Smooth muscle cell (in vitro differentiated cells): ENCODE measurements at regions not wholly inside any gene's neighbourhood (a gene's known extent, or its start where the extent isn't known, plus 50 kb on each side); places are given as distances from the start of the nearest gene placed in this dataset.
A peak's percentile ranks its signal among the peaks of the same experiment; 100 is the strongest.

Experiments
- DNase-seq: peaks from one replicate; lab custom pipeline; 2025; ENCODE audit not compliant: unreplicated experiment; lab: John Stamatoyannopoulos, UW
- H2AFZ ChIP-seq: fragments of 200-600 bp; sonication (generic); 2 replicates; pipeline ENCODE4 v1.6.0; 2016; ENCODE audit warnings: antibody characterized with exemption, low read depth, mild to moderate bottlenecking
- H3F3A ChIP-seq: fragments of 200-600 bp; sonication (generic); 2 replicates; pipeline ENCODE4 v1.6.0; 2017; ENCODE audit warnings: antibody characterized with exemption, low read depth
- H3K27ac ChIP-seq: fragments of 200-600 bp; sonication (generic); 2 replicates; pipeline ENCODE4 v1.5.1; 2016; ENCODE audit warnings: low read depth, mild to moderate bottlenecking
- H3K27me3 ChIP-seq: fragments of 200-600 bp; sonication (generic); 2 replicates; pipeline ENCODE4 v1.6.1; 2016; ENCODE audit warnings: low read depth, mild to moderate bottlenecking
- H3K36me3 ChIP-seq: fragments of 200-600 bp; sonication (generic); 2 replicates; pipeline ENCODE4 v1.5.1; 2016; ENCODE audit warnings: low read depth
- H3K4me1 ChIP-seq: fragments of 200-600 bp; sonication (generic); 2 replicates; pipeline ENCODE4 v1.5.1; 2016; ENCODE audit warnings: low read depth
- H3K4me2 ChIP-seq: fragments of 200-600 bp; sonication (generic); 2 replicates; pipeline ENCODE4 v1.6.0; 2016; ENCODE audit warnings: mild to moderate bottlenecking
- H3K4me3 ChIP-seq: fragments of 200-600 bp; sonication (generic); 2 replicates; pipeline ENCODE4 v1.5.1; 2016; ENCODE audit warnings: mild to moderate bottlenecking
- H3K79me2 ChIP-seq: fragments of 200-600 bp; sonication (generic); 2 replicates; pipeline ENCODE4 v1.6.0; 2016; ENCODE audit warnings: low read depth, mild to moderate bottlenecking
- H3K9ac ChIP-seq: fragments of 200-600 bp; sonication (generic); 2 replicates; pipeline ENCODE4 v1.6.0; 2016; ENCODE audit warnings: low read depth
- H3K9me3 ChIP-seq: fragments of 200-600 bp; sonication (generic); replicated peaks from 2 replicates; pipeline ENCODE4 v1.5.1; 2016; ENCODE audit warnings: low read depth
- H4K20me1 ChIP-seq: fragments of 200-600 bp; sonication (generic); 2 replicates; pipeline ENCODE4 v1.6.0; 2016; ENCODE audit warnings: low read depth
- CTCF ChIP-seq: fragments of 200-600 bp; sonication (generic); IDR thresholded peaks from 2 replicates; pipeline ENCODE4 v1.5.1; 2017; ENCODE audit warnings: borderline replicate concordance, mild to moderate bottlenecking, antibody characterized with exemption; ENCODE audit not compliant: insufficient read depth, poor library complexity, severe bottlenecking
- WGBS: methylation state at CpG from one replicate; pipeline ENCODE4 v1.1.7; 2016; ENCODE audit warnings: low lambda C conversion rate; 5-methylcytosine and 5-hydroxymethylcytosine counted together

GRCh38 chr4:114267976-114268375, 288.5 kb upstream of the ARSJ start:
- 84% methylated on average over 1 of the region's 1 CpG for WGBS

GRCh38 chr4:114271031-114271430, 291.6 kb upstream of the ARSJ start:
- H3K27ac ChIP-seq = peak overlapping the region; percentile 74
- no peaks in the 10 kb centered on the region for H3K27me3 ChIP-seq
- H3K4me1 ChIP-seq = no peaks in the 10 kb centered on the region
- no peak overlapping the region for H3K4me3 ChIP-seq
- H3K36me3 ChIP-seq = no peaks in the 10 kb centered on the region
- no peak for DNase-seq
- no peaks in the 10 kb centered on the region for H4K20me1 ChIP-seq
- no peaks in the 10 kb centered on the region for H3K79me2 ChIP-seq
- H2AFZ ChIP-seq = peak overlapping the region; percentile 20
- no peaks in the 10 kb centered on the region for H3F3A ChIP-seq
- TF ChIP-seq CTCF = no peak
- H3K9ac ChIP-seq = no peak overlapping the region
- H3K9me3 ChIP-seq = no peaks in the 10 kb centered on the region
- no peak overlapping the region for H3K4me2 ChIP-seq

More at GRCh38 chr4:114267976-114268375, 288.5 kb upstream of the ARSJ start:
- H3K9me3 ChIP-seq = no peaks in the 10 kb centered on the region
- H3K27me3 ChIP-seq = no peaks in the 10 kb centered on the region
- no peaks in the 10 kb centered on the region for H3K36me3 ChIP-seq
- H3K27ac ChIP-seq = no peak overlapping the region
- no peak overlapping the region for H3K4me2 ChIP-seq
- no peak for TF ChIP-seq CTCF
- H3K4me1 ChIP-seq = no peaks in the 10 kb centered on the region
- no peak for DNase-seq
- no peak overlapping the region for H3K4me3 ChIP-seq
- H3K79me2 ChIP-seq = no peaks in the 10 kb centered on the region
- no peaks in the 10 kb centered on the region for H4K20me1 ChIP-seq
- H2AFZ ChIP-seq = no peak overlapping the region
- no peaks in the 10 kb centered on the region for H3F3A ChIP-seq
- no peak overlapping the region for H3K9ac ChIP-seq

- no peak for DNase-seq
- peak overlapping the region; percentile 74 for H3K27ac ChIP-seq
- peak overlapping the region; percentile 20 for H2AFZ ChIP-seq
- H3K4me1 ChIP-seq = no peaks in the 10 kb centered on the region
- no peak for TF ChIP-seq CTCF
- H3F3A ChIP-seq = no peaks in the 10 kb centered on the region
- no peaks in the 10 kb centered on the region for H3K27me3 ChIP-seq
- H3K36me3 ChIP-seq = no peaks in the 10 kb centered on the region
- no peak overlapping the region for H3K4me3 ChIP-seq
- H3K79me2 ChIP-seq = no peaks in the 10 kb centered on the region
- H3K4me2 ChIP-seq = peak overlapping the region; percentile 46
- H3K9ac ChIP-seq = peak overlapping the region; percentile 14
- no peaks in the 10 kb centered on the region for H3K9me3 ChIP-seq
- no peaks in the 10 kb centered on the region for H4K20me1 ChIP-seq
These were observed 292.8 kb upstream of the ARSJ start for GRCh38 chr4:114272226-114272625.

- Histone ChIP-seq H3K4me2 (no peak overlapping the region), H3K4me3 (no peak overlapping the region), H3K27ac (no peak overlapping the region), H3F3A (no peaks in the 10 kb centered on the region), H3K9ac (no peak overlapping the region), H3K9me3 (no peaks in the 10 kb centered on the region), H4K20me1 (no peaks in the 10 kb centered on the region), H3K36me3 (no peaks in the 10 kb centered on the region), H3K27me3 (no peaks in the 10 kb centered on the region), H3K4me1 (no peaks in the 10 kb centered on the region), H2AFZ (no peak overlapping the region), H3K79me2 (no peaks in the 10 kb centered on the region)
- no peak for TF ChIP-seq CTCF
- 67% methylated on average over 1 of the region's 1 CpG for WGBS
- DNase-seq = no peak
These were observed 293.8 kb upstream of the ARSJ start for GRCh38 chr4:114273238-114273637.
